Bronchial epithelial cell (primary cell): ENCODE measurements at regions not wholly inside any gene's neighbourhood (a gene's known extent, or its start where the extent isn't known, plus 50 kb on each side); places are given as distances from the start of the nearest gene placed in this dataset.

Source experiments
- DNase-seq: peaks from one replicate; pipeline ENCODE4 v3.0.0-alpha.2; 2010; ENCODE audit warnings: low read depth
- FAIRE-seq: peaks from 2 replicates; lab custom pipeline; 2011; peaks lifted over from hg19 to GRCh38; lab: Jason Lieb, UNC
- H3K27me3 ChIP-seq: 2 replicates; pipeline ENCODE4 v1.5.1; 2011; ENCODE audit warnings: low read length; ENCODE audit not compliant: control insufficient read depth, insufficient read depth
- H3K36me3 ChIP-seq: 2 replicates; pipeline ENCODE4 v1.5.1; 2011; ENCODE audit warnings: low read length; ENCODE audit not compliant: control insufficient read depth, insufficient read depth
- H3K4me3 ChIP-seq: 2 replicates; pipeline ENCODE4 v1.5.1; 2011; ENCODE audit warnings: mild to moderate bottlenecking, low read depth, low read length, control low read depth
- CTCF ChIP-seq: IDR thresholded peaks from 2 replicates; pipeline ENCODE4 v1.5.1; 2011; ENCODE audit warnings: mild to moderate bottlenecking, moderate library complexity, low read length, control low read depth, inconsistent platforms; ENCODE audit not compliant: insufficient read depth, severe bottlenecking

- no peak for TF ChIP-seq CTCF
- Histone ChIP-seq H3K4me3 (no peak overlapping the region), H3K27me3 (no peaks in the 10 kb centered on the region), H3K36me3 (no peaks in the 10 kb centered on the region)
- FAIRE-seq (no peak), DNase-seq (no peak)
These were observed 162.9 kb upstream of the RORB start for GRCh38 chr9:74334271-74334670.

DNA sequence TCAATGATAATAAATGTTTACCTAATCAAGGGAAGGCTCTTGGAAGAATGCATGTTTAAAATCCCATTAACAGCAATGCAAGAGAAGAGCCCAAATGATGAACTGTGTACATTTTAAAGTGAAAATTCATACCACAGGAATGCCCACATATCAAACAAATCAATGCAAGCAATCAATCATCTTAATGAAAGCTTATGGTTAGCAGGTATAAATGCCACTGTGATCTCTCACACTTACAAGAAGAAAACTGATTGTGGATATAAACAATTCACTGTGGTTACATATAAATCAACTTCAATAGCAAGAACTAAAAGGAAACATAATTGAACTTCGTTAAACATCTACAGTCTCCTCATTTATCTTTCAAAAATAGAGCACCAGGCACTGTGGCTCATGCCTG, 161.0 kb upstream of the RORB start:
- no peaks in the 10 kb centered on the region for H3K27me3 ChIP-seq
- no peak overlapping the region for H3K4me3 ChIP-seq
- no peak for TF ChIP-seq CTCF
- DNase-seq (no peak), FAIRE-seq (no peak)
- H3K36me3 ChIP-seq: no peaks in the 10 kb centered on the region

- FAIRE-seq (no peak), DNase-seq (no peak)
- Histone ChIP-seq H3K36me3 (no peaks in the 10 kb centered on the region), H3K4me3 (no peak overlapping the region), H3K27me3 (no peaks in the 10 kb centered on the region)
- no peak for TF ChIP-seq CTCF
These were observed 148.4 kb upstream of the RORB start for GRCh38 chr9:74348777-74349176.

DNA sequence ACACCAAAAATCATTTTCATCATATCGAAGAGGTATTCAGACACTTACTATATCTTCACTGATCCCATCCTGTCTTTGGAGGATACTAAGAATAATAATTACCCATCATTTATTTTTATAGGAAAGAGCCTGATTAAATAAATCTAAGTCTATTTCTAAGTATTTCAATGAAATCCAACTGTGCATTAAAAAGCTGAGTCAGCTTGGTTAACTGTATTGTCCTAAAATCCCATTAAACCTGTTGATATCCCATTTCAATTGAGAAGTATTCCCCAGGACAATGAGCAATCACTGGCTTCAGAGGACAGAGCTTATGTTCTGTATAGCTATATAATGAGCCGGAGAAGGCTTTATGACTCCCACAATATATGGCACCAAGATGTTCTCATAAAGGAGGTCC, 142.0 kb upstream of the RORB start:
- Histone ChIP-seq H3K27me3 (no peaks in the 10 kb centered on the region), H3K36me3 (no peaks in the 10 kb centered on the region), H3K4me3 (no peak overlapping the region)
- TF ChIP-seq CTCF: no peak
- FAIRE-seq (no peak), DNase-seq (no peak)

DNA sequence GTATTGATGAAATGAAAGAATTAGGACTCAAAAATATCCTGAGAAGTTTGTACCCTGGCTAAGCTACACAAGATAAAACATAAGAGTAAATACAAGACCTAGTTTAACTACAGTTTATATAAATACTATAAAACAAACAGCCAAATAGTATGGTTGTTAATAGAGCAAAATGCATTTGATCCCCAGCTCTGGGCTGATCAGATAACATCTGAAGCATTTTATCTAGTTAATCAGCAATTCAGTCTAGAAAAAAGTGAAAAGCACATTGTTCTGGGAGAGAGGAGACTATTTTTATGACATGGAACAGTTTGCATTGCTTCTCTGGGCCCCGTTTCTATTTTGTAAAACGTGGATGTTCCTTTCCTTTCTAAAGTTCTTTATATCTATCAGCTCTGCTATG, 139.6 kb upstream of the RORB start:
- FAIRE-seq (no peak), DNase-seq (no peak)
- Histone ChIP-seq H3K27me3 (no peaks in the 10 kb centered on the region), H3K4me3 (no peak overlapping the region), H3K36me3 (no peaks in the 10 kb centered on the region)
- no peak for TF ChIP-seq CTCF

- no peaks in the 10 kb centered on the region for H3K36me3 ChIP-seq
- FAIRE-seq (no peak), DNase-seq (no peak)
- H3K4me3 ChIP-seq: no peak overlapping the region
- no peak for TF ChIP-seq CTCF
- H3K27me3 ChIP-seq: no peaks in the 10 kb centered on the region
These were observed 138.2 kb upstream of the RORB start for GRCh38 chr9:74358959-74359358.
